Inflammatory macrophage treated with lipopolysaccharide for 1 hour (primary cell): ENCODE measurements at regions not wholly inside any gene's neighbourhood (a gene's known extent, or its start where the extent isn't known, plus 50 kb on each side); places are given as distances from the start of the nearest gene placed in this dataset.
A peak's percentile ranks its signal among the peaks of the same experiment; 100 is the strongest.
"Not testable (repeated sequence)": the region's sequence is repeated elsewhere in the genome, so short reads cannot be mapped to it uniquely, and the experiment has no call there.

Source experiments
- DNase-seq, 2 donors: peaks; one replicate each; pipeline ENCODE4 v3.0.0-alpha.2; 2020 to 2022

- DNase-seq: no peak
Observed at GRCh38 chr3:152198665-152199064, 70.1 kb upstream of the MBNL1 start.

GRCh38 chr3:152199102-152199840 is 69.5 kb upstream of the MBNL1 start:
- DNase-seq: peak in 1 of 2 donors; percentile 64

- DNase-seq: no peak
Observed at GRCh38 chr3:152200476-152201420, 68.0 kb upstream of the MBNL1 start.

- DNase-seq: no peak
Observed at GRCh38 chr3:152202976-152203626, 65.6 kb upstream of the MBNL1 start.

- no peak for DNase-seq
Observed at GRCh38 chr3:152203652-152204051, 65.1 kb upstream of the MBNL1 start.

- peak in 1 of 2 donors; percentile 40 for DNase-seq
Observed at GRCh38 chr3:152204218-152204617, 64.5 kb upstream of the MBNL1 start.

GRCh38 chr3:152205097-152205593 is 63.6 kb upstream of the MBNL1 start:
- DNase-seq: peak; percentile 75 to 84

GRCh38 chr3:152206243-152206760 is 62.4 kb upstream of the MBNL1 start:
- DNase-seq: no peak

- no peak for DNase-seq
Observed at GRCh38 chr3:152208439-152208838, 60.3 kb upstream of the MBNL1 start.

- no peak for DNase-seq
Observed at GRCh38 chr3:152209060-152209459, 59.7 kb upstream of the MBNL1 start.

- DNase-seq: no peak
Observed at GRCh38 chr3:152209776-152210175, 59.0 kb upstream of the MBNL1 start.

GRCh38 chr3:152210697-152211096 is 58.0 kb upstream of the MBNL1 start:
- no peak for DNase-seq

- no peak for DNase-seq
Observed at GRCh38 chr3:152211655-152212054, 57.1 kb upstream of the MBNL1 start.

GRCh38 chr3:152213203-152213602 is 55.5 kb upstream of the MBNL1 start:
- DNase-seq: peak; percentile 84 to 87

- no peak for DNase-seq
Observed at GRCh38 chr3:152213938-152214337, 54.8 kb upstream of the MBNL1 start.

GRCh38 chr3:152216960-152217865 is 51.5 kb upstream of the MBNL1 start:
- DNase-seq: not testable (repeated sequence)

- DNase-seq: no peak
Observed at GRCh38 chr3:152218602-152219001, 50.1 kb upstream of the MBNL1 start.
